Urinary bladder (tissue), 3 donors: ENCODE measurements at regions not wholly inside any gene's neighbourhood (a gene's known extent, or its start where the extent isn't known, plus 50 kb on each side); places are given as distances from the start of the nearest gene placed in this dataset.

ENCODE experiments used
- DNase-seq: peaks from one replicate; pipeline ENCODE4 v3.0.0-alpha.2; 2015; ENCODE audit errors: extremely low spot score
- H3K27ac ChIP-seq: one replicate; pipeline ENCODE4 v1.5.1; 2013; ENCODE audit warnings: low read depth, mild to moderate bottlenecking, moderate library complexity
- H3K36me3 ChIP-seq: one replicate; pipeline ENCODE4 v1.6.1; 2013; ENCODE audit warnings: mild to moderate bottlenecking, moderate library complexity; ENCODE audit not compliant: insufficient read depth
- H3K4me1 ChIP-seq: one replicate; pipeline ENCODE4 v1.6.1; 2013; ENCODE audit warnings: mild to moderate bottlenecking, moderate library complexity; ENCODE audit not compliant: insufficient read depth
- H3K4me3 ChIP-seq: one replicate; pipeline ENCODE4 v1.5.1; 2013; ENCODE audit warnings: low read depth, low read length
- WGBS: extraction: QIAGEN DNeasy Blood & Tissue Kit; methylation state at CpG from one replicate; pipeline ENCODE4 v1.1.7; 2013; 5-methylcytosine and 5-hydroxymethylcytosine counted together
- donor health status: healthy with polysubstance abuse.
- donor health status: healthy.

DNA sequence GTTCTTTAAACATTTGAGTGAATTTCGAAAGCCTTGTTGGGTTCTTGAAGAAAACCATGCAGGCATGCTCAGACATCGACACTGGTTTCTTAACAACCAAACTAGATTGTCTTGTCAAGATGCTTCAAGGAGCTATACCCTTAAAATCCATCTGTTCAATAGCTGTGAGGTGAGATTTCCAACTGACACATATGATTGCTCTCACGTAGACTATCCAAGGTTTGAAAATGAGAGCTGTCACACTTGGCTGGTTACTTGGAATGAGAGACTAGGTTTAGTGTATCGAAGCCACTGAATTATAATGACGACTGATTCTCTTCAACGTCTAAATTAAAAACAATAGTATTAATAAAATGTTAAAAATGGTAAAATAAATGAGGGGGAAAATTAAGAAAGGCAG is 2725.5 kb downstream of the ARAP2 start:
- Histone ChIP-seq H3K4me1 (no peaks in the 10 kb centered on the region), H3K36me3 (no peaks in the 10 kb centered on the region), H3K27ac (no peak overlapping the region), H3K4me3 (no peak overlapping the region)
- 91% methylated on average over 6 of the region's 6 CpGs for WGBS
- DNase-seq, result no peak

DNA sequence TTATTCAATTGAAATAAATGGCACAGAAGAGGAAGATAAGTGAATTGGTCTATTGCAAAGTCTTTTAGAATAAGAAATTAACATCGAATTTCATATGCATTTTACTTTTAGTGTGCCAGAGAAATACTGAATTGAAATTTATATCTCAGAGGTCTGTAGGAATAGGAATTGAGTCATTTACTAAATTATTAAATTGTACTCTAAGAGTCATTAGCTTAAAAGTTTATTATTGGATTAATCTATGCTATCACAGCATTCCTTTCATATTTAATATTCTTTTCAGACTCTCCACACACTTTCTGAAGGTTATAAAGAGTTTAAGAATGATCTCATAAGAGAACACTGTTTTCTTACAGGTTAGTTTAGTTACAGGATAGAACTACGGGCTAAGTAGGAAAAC is 2711.5 kb downstream of the ARAP2 start:
- no peaks in the 10 kb centered on the region for H3K36me3 ChIP-seq
- no peak overlapping the region for H3K4me3 ChIP-seq
- 88% methylated on average over 2 of the region's 2 CpGs for WGBS
- H3K27ac ChIP-seq, result no peak overlapping the region
- H3K4me1 ChIP-seq, result no peaks in the 10 kb centered on the region
- no peak for DNase-seq

DNA sequence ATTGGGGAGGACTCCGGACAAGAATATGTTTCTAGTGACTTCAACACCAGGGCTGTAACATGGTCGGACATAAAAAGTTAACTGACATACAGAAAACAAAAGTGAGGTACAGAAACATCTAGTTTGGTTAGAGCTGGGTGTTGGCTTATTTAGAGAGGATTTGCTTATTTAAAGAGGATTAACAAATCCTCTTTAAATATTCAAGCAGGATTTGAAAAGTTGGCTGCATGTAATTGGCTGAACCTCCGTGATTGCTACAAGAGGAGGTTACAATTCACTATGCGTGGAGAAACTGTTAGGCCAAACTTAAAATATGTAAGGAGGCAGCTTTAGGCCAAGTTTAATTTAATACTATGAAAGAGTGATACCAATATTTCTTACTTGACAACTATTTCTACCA is 2707.4 kb downstream of the ARAP2 start:
- no peaks in the 10 kb centered on the region for H3K36me3 ChIP-seq
- WGBS, result 91% methylated on average over 4 of the region's 4 CpGs
- no peak for DNase-seq

DNA sequence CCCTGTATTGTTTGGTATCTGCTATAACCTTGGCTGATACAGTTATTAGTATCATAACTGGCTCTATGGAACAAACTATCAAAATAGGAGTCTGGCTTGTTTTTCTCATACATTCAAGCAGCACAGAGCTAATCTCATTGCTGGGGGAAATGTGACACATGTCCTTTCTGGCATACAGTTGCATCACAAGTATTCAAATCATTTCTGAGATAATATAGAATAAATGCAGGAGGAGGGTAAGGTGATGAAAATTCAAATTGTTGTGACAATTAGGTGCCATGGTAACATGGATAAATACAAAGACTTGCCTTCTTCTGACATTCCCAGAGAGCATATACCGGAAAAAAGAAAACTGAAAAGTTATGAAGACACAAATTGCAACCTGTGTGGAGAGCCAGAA is 2706.8 kb downstream of the ARAP2 start:
- no peak overlapping the region for H3K27ac ChIP-seq
- no peak overlapping the region for H3K4me3 ChIP-seq
- H3K36me3 ChIP-seq, result no peaks in the 10 kb centered on the region
- DNase-seq, result no peak
- no peaks in the 10 kb centered on the region for H3K4me1 ChIP-seq
- WGBS, result 80% methylated on average over 1 of the region's 1 CpG

More for the DNA sequence above, 2707.4 kb downstream of the ARAP2 start:
- H3K27ac ChIP-seq, result no peak overlapping the region
- H3K4me1 ChIP-seq, result no peaks in the 10 kb centered on the region
- no peak overlapping the region for H3K4me3 ChIP-seq

DNA sequence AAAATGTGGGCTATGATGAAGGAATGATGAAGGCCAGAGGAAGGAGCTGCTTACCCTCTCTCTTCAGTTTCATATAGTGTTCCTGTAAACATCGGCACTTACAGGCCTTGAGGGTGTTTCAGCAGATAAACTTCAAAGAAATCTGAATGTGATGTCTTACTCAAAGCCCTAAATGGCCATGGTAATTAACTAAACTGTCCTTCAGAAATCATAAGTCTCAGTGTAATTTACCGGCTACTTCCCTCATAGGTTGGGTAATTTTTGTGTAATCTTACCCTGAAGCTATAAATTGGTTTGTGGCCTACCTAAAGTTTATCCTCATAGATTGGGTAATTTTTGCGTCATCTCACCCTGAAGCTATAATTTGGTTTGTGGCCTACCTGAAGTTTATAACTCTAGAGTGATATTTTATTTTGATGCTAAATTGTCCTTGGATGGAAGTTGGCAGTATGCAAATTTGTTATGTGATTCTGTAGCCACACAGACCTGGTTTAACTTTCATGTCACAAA is 2700.3 kb downstream of the ARAP2 start:
- Histone ChIP-seq H3K27ac (no peak overlapping the region), H3K4me1 (no peaks in the 10 kb centered on the region), H3K36me3 (no peaks in the 10 kb centered on the region), H3K4me3 (no peak overlapping the region)
- no peak for DNase-seq
- 88% methylated on average over 3 of the region's 3 CpGs for WGBS

DNA sequence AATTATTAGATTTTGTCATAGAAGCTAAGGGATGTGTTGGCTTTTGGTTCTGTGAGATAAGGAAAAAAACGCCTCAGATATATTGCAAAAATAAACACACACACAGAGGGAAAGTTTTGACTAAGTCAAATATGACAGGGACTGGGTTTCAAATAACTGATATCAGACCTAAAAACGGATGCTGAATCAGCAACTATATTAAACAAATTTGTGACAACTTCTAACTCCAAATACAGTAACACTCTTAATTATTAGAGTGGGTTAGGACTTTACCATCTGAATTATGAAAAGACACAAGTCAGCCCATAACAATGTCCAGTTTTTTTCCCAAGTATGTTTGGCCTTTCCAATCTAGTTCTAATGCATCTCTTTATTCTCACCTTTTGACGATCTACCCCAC is 2693.1 kb downstream of the ARAP2 start:
- H3K36me3 ChIP-seq, result no peaks in the 10 kb centered on the region
- DNase-seq, result no peak
- H3K4me3 ChIP-seq, result no peak overlapping the region
- no peak overlapping the region for H3K27ac ChIP-seq
- WGBS, result 71% methylated on average over 3 of the region's 3 CpGs
- H3K4me1 ChIP-seq, result no peaks in the 10 kb centered on the region

DNA sequence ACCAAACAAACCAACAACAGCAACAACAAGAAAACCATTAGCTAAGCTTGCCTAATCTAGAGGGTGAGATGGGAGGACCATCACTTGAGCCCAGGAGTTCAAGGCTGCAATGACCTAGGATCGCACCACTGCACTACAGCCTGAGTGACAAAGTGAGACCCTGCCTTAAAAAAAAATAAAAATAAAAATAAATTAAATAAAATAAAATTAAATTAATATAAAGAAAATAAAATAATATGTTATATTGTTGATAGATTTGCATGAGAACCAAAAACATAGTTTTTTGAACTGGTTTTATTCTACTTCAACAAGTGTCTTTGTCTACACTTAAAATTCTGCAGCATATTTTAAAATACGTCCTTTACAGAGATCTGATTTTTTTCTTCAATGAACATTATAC is 2683.1 kb downstream of the ARAP2 start:
- no peak for DNase-seq
- no peaks in the 10 kb centered on the region for H3K4me1 ChIP-seq
- no peak overlapping the region for H3K4me3 ChIP-seq
- H3K27ac ChIP-seq, result no peak overlapping the region
- 88% methylated on average over 2 of the region's 2 CpGs for WGBS
- no peaks in the 10 kb centered on the region for H3K36me3 ChIP-seq

DNA sequence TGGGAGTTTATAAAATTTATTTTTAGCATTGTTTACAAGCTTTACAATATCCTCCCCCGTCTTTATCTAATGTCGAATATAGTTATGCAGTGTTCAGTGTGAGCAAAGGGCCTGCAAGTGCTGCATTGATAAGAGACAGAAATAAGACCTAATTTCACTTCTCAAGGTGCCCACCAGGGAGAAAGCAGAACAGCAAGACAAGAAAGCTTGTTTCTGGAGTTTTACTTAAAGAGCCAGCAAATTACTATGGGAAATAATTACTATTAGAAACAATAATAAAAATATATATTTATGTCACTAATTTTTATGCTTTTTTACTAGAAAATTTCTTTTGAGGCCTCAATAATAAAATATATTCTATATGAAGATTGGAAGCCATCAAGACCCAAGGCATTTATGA is 2677.7 kb downstream of the ARAP2 start:
- no peaks in the 10 kb centered on the region for H3K4me1 ChIP-seq
- H3K27ac ChIP-seq, result no peak overlapping the region
- no peak overlapping the region for H3K4me3 ChIP-seq
- 54% methylated on average over 2 of the region's 2 CpGs for WGBS
- H3K36me3 ChIP-seq, result no peaks in the 10 kb centered on the region
- no peak for DNase-seq

DNA sequence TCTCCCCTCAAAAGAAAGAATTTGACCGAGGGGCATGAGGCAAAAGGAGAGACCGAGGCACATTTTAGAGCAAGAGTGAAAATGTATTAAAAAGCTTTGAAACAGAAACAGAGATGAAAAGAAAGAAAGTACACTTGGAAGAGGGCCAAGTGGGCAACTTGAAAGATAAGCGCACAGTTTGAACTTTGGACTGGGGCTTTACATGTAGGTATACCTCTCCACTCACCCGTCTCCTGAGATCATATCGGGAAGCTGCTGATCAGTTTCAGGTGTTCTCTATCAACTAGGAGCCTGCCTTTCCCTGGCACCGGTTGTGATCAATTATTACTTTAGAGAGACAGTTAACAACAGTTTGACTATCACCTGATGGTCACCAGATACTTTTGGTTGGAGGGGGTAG is 2666.5 kb downstream of the ARAP2 start:
- Histone ChIP-seq H3K36me3 (no peaks in the 10 kb centered on the region), H3K27ac (no peak overlapping the region), H3K4me3 (no peak overlapping the region), H3K4me1 (no peaks in the 10 kb centered on the region)
- no peak for DNase-seq
- WGBS, result 91% methylated on average over 6 of the region's 6 CpGs

DNA sequence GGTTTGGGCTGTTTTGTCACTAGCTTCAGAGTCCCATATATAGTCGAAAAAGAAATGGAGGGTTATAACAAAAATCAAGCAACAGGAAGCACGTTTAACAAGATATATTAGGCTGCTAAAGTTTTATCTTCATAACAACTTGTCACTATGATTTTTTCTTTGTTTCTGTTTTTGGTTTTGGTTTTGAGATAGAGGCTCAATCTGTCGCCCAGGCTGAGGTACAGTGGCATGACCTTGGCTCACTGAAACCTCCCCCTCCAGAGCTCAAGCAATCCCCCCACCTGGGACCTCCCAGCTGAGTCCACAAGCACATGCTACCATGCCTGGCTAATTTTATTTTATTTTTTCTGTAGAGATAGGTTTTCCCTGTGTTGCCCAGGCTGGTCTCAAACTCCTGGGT is 2664.4 kb downstream of the ARAP2 start:
- Histone ChIP-seq H3K36me3 (no peaks in the 10 kb centered on the region), H3K27ac (no peak overlapping the region), H3K4me3 (no peak overlapping the region), H3K4me1 (no peaks in the 10 kb centered on the region)
- no peak for DNase-seq
- 52% methylated on average over 3 of the region's 3 CpGs for WGBS

DNA sequence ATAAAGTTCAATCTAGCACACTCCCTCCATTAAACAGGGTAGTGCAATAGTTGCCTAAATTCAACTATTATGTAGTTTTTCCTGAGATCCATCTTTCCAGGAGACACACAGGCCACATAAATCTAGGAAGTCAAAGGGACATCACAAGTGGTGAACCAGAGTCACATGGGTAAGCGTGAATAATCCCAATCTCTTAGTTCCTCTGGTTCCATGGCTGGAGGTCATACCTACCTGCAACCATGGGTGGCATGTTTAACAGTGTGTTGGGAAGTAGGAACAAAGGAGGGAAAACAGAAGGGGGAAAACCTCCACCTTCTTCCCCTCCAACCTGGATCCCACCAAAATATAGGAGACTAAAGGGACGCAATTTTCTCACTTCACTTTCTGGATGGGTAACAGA is 2651.6 kb downstream of the ARAP2 start:
- Histone ChIP-seq H3K4me3 (no peak overlapping the region), H3K36me3 (no peaks in the 10 kb centered on the region), H3K4me1 (no peaks in the 10 kb centered on the region), H3K27ac (no peak overlapping the region)
- WGBS, result 95% methylated on average over 2 of the region's 2 CpGs
- DNase-seq, result no peak

DNA sequence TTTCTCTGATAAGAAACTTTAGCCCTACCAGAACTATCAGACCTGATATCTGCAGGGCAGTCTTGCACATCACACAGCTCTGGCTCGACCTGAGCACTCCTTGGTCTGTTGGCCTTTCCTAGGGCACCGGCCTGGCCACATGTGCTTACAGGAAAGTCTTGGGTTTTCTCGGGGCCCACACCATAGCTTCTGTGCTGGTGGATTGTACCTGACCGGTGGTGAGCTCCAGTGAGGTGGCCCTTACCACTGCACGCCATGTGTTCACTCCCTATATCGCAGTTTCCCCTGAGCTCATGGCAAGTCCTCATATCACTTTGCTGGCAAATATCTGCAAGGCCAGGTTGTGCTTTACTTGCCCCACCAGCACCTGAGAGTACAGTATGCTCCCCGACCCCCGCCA is 2637.4 kb downstream of the ARAP2 start:
- Histone ChIP-seq H3K27ac (no peak overlapping the region), H3K36me3 (no peaks in the 10 kb centered on the region), H3K4me3 (no peak overlapping the region), H3K4me1 (no peaks in the 10 kb centered on the region)
- no peak for DNase-seq
- 91% methylated on average over 8 of the region's 8 CpGs for WGBS

DNA sequence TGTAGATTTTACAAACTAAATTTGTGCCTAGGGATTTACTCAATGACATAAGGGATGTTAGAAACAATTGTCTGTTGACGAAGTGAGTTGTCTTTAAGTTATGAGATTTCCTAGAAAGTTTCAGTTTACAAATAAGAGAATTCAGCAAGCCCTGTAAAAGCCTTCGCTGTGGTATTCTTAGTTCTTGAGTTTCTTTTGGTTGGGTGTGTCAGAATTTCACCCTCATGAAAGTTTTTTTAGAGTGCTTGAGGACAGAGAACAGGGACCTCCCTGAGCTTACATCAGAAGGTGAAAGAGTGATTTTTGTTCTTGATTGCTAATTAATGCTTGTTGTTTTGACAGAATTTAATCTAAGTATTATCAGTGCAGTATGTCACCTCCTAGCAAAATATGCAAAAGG is 2628.2 kb downstream of the ARAP2 start:
- no peak for DNase-seq
- Histone ChIP-seq H3K36me3 (no peaks in the 10 kb centered on the region), H3K27ac (no peak overlapping the region), H3K4me3 (no peak overlapping the region), H3K4me1 (no peaks in the 10 kb centered on the region)
- WGBS, result 70% methylated on average over 2 of the region's 2 CpGs

DNA sequence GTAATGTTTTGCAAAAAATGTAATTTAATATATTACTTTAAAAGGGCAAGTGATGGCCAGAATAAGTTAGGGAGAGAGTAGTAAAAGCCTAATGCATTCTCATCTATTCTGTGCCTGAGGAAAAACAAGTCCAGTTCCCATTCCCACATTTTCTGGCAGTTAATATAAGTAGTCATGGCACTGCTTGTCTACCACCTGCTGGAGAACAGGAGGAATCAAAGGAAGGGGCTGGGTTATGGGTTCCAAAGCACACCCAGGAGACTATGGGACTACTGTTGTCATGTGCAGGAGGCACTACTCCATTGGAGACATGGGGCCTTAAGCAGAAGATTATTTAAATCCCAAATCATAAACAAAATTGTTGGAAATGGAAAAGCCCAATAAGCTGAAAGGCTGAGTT is 2618.6 kb downstream of the ARAP2 start:
- Histone ChIP-seq H3K36me3 (no peaks in the 10 kb centered on the region), H3K4me3 (no peak overlapping the region), H3K4me1 (no peaks in the 10 kb centered on the region), H3K27ac (no peak overlapping the region)
- no peak for DNase-seq

DNA sequence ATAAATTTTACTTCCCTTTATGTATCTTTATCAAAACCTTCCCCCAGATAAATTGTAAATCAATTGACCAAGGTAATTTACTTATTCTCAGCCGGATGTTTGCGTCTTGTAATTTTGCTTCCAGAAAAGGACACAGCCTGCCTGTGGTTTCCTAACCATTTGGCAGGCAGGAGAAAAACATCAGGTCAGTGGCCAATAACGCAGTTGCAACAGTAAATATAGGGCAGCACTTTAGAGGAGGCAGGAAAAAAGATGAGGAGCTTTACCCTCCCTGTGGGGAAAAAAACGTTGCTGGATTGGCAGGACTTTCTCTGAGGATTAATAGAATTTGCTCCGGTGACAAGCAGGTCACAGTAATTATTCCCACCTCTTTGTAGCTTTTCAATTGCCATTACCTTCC is 2618.1 kb downstream of the ARAP2 start:
- Histone ChIP-seq H3K27ac (no peak overlapping the region), H3K4me3 (no peak overlapping the region), H3K36me3 (no peaks in the 10 kb centered on the region), H3K4me1 (no peaks in the 10 kb centered on the region)
- DNase-seq, result no peak
- 54% methylated on average over 5 of the region's 5 CpGs for WGBS
